Amniotic epithelial cell (primary cell): ENCODE measurements at regions not wholly inside any gene's neighbourhood (a gene's known extent, or its start where the extent isn't known, plus 50 kb on each side); places are given as distances from the start of the nearest gene placed in this dataset.
"Not testable (repeated sequence)": the region's sequence is repeated elsewhere in the genome, so short reads cannot be mapped to it uniquely, and the experiment has no call there.

ENCODE experiments used
- DNase-seq: peaks from one replicate; pipeline ENCODE4 v3.0.0-alpha.2; 2010; ENCODE audit warnings: low read depth

GRCh38 chr6:145544041-145544440 is 191.3 kb downstream of the EPM2A start:
- peak; percentile 80 for DNase-seq

GRCh38 chr6:145544514-145544913 is 190.8 kb downstream of the EPM2A start:
- DNase-seq, result no peak

DNA sequence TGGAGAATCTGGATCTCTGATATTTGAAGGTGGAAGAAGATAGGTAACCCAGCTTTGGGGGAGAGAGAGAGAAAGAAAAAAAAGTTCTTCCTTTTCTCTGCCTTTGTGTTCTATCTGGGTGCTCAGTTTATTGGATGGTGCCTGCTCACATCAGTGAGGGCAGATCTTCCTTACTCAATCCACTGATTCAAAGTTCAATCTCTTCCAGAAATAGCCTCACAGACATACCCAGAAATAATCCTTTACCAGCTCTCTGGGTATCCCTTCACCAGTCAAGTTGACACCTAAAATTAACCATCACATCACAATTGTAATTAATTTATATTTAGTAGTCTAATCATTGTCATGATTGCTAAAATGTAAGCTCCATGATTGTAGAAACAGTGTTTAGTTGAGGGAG is 189.1 kb downstream of the EPM2A start:
- no peak for DNase-seq

GRCh38 chr6:145547594-145548335 is 187.6 kb downstream of the EPM2A start:
- peak; percentile 72 for DNase-seq

DNA sequence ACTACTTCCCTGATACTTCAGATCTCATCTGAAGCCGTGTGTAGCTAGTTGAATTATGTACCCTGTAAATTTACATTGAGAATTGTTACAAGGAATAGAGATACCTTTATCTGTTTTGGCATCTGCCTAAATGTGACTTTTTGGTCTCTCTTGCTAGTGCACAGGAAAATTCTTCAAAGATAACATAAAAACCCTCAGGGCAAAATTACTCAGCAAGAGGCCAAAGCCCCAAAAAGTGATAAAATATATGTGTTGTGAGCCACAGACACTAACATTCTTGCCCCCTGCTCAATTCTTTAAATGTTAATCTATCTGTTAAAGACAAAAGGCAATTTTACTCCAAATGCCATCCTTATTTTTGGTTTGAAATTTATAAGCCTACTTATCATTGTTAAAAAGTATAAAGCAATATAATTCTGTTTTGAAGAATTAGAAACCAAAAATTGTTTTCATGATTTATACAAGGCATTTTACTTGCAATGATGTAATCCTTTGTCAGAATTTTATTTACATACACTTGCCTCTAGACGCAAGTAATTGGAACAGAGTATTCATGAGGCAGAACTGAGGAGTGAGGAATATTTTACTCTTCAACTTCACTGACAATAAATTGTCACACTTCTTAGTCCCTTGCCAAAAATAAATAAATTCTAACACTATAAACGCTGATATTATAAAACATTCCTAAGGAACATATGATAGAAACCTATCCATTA is 186.2 kb downstream of the EPM2A start:
- DNase-seq, result no peak

DNA sequence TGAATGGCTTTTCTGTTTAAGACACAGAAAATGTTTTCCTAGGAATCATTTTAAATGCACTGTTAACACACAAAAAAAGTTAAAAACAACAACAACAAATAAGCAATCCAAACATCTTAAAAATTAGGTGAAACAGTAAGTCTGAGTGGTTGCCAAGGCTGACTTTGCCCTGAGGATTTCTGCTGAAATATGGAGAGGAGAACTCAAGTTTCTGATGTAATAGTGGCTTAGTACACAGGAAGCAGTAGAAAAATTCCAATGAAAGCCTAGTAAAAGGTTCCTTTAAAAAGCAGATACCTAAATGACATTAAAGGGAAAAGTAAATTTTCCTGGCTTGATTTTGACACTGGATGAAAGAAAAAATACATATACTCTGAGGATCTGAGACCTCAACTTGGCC is 184.2 kb downstream of the EPM2A start:
- peak; percentile 30 for DNase-seq

GRCh38 chr6:145555084-145555483 is 180.2 kb downstream of the EPM2A start:
- no peak for DNase-seq

DNA sequence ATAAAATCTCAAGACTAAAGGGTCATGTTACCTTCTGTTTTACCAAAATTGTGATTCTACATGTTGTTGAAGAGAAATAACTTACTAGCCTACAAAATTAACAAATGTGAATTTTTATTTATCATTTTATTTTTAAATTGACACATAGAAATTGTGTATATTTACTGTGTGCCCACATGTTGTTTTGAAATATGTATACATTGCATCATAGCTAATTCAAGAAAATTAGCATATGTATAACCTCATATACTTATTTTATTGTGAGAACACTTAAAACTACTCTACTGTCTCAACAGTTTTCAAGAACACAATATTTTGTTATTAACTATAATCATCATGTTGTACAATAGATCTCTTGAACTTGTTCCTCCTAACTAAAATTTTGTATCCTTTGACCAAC is 177.8 kb downstream of the EPM2A start:
- no peak for DNase-seq

- no peak for DNase-seq
Observed at GRCh38 chr6:145559836-145560235, 175.5 kb downstream of the EPM2A start.

DNA sequence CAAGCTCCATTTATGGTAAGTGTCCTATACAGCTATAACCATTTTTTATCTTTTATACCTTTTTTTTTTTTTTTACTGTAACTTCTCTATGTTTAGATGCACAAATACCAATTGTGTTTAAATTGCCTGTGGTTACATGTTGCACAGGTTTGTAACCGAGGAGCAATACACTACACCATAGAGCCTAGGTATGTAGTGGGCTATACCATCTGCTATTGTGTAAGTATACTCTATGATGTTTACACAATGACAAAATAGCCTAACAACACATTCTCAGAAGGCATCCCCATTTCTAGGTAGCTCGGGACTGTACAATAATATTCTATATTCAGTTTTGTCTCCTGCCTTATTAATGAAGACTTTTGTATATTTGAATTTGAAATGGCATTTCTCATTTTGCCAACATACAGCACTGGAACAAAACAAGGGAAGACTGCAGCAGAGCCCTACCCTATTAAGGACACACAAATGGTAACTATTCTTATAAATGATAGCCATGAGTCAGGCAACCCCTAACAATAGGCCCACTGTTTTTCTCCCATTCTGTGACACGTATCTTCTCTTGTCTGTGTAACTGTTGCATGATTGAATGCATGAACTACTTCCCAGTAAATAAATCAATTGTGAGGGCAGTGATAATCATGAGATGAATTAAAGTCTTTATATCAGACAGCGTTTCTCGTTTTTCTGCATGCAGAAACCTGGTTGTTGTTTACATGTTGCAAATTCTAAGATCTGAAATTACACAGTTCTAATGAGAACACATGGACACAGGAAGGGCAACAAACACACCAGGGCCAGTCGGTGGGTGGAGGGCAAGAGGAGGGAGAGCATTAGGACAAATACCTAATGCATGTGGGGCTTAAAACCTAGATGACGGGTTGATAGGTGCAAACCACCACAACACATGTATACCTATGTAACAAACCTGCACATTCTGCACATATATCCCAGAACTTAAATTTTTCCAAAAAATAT is 173.9 kb downstream of the EPM2A start:
- no peak for DNase-seq

GRCh38 chr6:145562771-145563615 is 172.3 kb downstream of the EPM2A start:
- DNase-seq, result peak; percentile 63

- no peak for DNase-seq
Observed at GRCh38 chr6:145564553-145564952, 170.8 kb downstream of the EPM2A start.

GRCh38 chr6:145567684-145568252 is 167.6 kb downstream of the EPM2A start:
- no peak for DNase-seq

DNA sequence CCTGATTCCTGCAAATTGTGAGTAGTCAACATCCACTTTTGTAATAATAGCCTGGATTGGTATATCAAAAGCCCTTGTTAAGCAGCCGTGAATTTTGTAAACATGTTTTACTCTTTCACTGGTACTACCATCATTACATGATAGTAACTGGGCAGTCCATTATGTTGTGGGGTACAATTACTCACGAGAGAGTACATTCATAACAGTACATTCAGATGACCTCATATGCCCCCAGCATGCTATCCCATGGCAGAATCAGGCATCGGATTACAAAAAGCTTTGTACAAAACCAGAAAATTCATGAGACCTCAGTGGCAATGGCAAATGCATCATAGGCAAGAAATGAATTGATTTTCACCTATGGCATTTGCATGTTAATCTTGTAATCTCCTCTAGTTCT is 166.2 kb downstream of the EPM2A start:
- DNase-seq, result peak; percentile 71

DNA sequence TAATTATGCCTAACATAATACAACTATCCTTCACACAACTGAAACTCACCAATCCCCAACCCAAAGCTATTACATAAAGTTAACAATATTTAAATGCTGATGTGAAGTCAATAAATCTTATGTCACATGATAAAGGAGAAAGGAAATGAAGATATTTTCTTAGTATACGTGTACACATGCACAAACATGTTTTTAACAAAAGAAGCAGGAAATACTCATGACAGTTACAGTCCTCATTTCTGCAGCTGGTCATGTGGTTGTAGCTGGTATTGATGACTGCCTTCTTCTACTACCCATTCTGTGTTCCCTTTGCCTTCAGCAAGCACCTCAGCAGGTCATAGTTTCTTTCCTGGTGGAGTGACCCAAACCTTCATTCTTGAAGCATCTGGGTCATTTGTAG is 165.0 kb downstream of the EPM2A start:
- DNase-seq, result not testable (repeated sequence)

- DNase-seq, result not testable (repeated sequence)
Observed at GRCh38 chr6:145574269-145574668, 161.1 kb downstream of the EPM2A start.
